ENCODE measurements at regions not wholly inside any gene's neighbourhood (a gene's known extent, or its start where the extent isn't known, plus 50 kb on each side); places are given as distances from the start of the nearest gene placed in this dataset.
A peak's percentile ranks its signal among the peaks of the same experiment; 100 is the strongest.
"Not testable (repeated sequence)": the region's sequence is repeated elsewhere in the genome, so short reads cannot be mapped to it uniquely, and the experiment has no call there.

- ChIA-PET POLR2A (no interaction called here), CTCF (no interaction called here)
- peaks cover 0 to 3% (median 0%) of the 10 kb centered on the region in 3 donors for H3K9me3 Mint-ChIP-seq
- no peak overlapping the region for H3K4me3 ChIP-seq (ENCODE audit: control insufficient read depth in 1 of 2, extremely low read depth in 1 of 2, low read length in 1 of 2)
- no CpG with 5 or more reads among the region's 4 CpGs for WGBS (ENCODE audit: insufficient coverage)
- peaks cover 0 to 8% of the 10 kb centered on the region in 2 experiments for H3K4me1 ChIP-seq (ENCODE audit: control insufficient read depth in 1 of 2, extremely low read depth in 1 of 2, insufficient read depth in 2 of 2, low read length in 2 of 2)
- no peak overlapping the region for H3K27ac ChIP-seq (ENCODE audit: low read length)
- H3K9me3 ChIP-seq: no peaks in the 10 kb centered on the region
- no peak overlapping the region for H3K4me3 Mint-ChIP-seq
- ATAC-seq (replicated peaks in 1 of 4) (peak in 1 of 4 experiments; percentile 42), DNase-seq (peak in 1 of 35 experiments; percentile 9)
- no peaks in the 10 kb centered on the region for H3K27me3 ChIP-seq (replicated peaks in 1 of 2; ENCODE audit: control insufficient read depth in 2 of 2, extremely low read depth in 1 of 2, insufficient read depth in 2 of 2, low read length in 1 of 2)
- peak overlapping the region in 1 of 2 donors; percentile 53 for H3K27ac Mint-ChIP-seq
- H3K27me3 Mint-ChIP-seq: peaks cover 0 to 6% of the 10 kb centered on the region in 2 donors
- H3K4me1 Mint-ChIP-seq: peaks cover 0 to 4% (median 3%) of the 10 kb centered on the region in 3 donors
- H3K36me3 Mint-ChIP-seq: no peaks in the 10 kb centered on the region
- H3K36me3 ChIP-seq (ENCODE audit: control insufficient read depth in 2 of 2, extremely low read depth in 1 of 2, insufficient read depth in 1 of 2, low read length in 1 of 2): no peaks in the 10 kb centered on the region
These were observed 77.4 kb upstream of the PTPRG start for GRCh38 chr3:61483997-61484396.

- Histone ChIP-seq H3K9me3 (no peaks in the 10 kb centered on the region), H3K27ac (ENCODE audit: low read length) (no peak overlapping the region), H3K4me1 (ENCODE audit: control insufficient read depth in 1 of 2, extremely low read depth in 1 of 2, insufficient read depth in 2 of 2, low read length in 2 of 2) (no peaks in the 10 kb centered on the region), H3K36me3 (ENCODE audit: control insufficient read depth in 2 of 2, extremely low read depth in 1 of 2, insufficient read depth in 1 of 2, low read length in 1 of 2) (no peaks in the 10 kb centered on the region), H3K27me3 (replicated peaks in 1 of 2; ENCODE audit: control insufficient read depth in 2 of 2, extremely low read depth in 1 of 2, insufficient read depth in 2 of 2, low read length in 1 of 2) (no peaks in the 10 kb centered on the region), H3K4me3 (ENCODE audit: control insufficient read depth in 1 of 2, extremely low read depth in 1 of 2, low read length in 1 of 2) (no peak overlapping the region)
- H3K4me1 Mint-ChIP-seq: no peaks in the 10 kb centered on the region
- no peak overlapping the region for H3K27ac Mint-ChIP-seq
- no peak for DNase-seq
- POLR2A ChIA-PET: no interaction called here
- no peak for ATAC-seq (replicated peaks in 1 of 4)
- H3K4me3 Mint-ChIP-seq: no peak overlapping the region
- WGBS (ENCODE audit: insufficient coverage): no CpG with 5 or more reads among the region's 3 CpGs
- H3K9me3 Mint-ChIP-seq: peaks cover 0 to 4% (median 0%) of the 10 kb centered on the region in 3 donors
- CTCF ChIA-PET: no interaction called here
- no peaks in the 10 kb centered on the region for H3K27me3 Mint-ChIP-seq
- no peaks in the 10 kb centered on the region for H3K36me3 Mint-ChIP-seq
These were observed 68.0 kb upstream of the PTPRG start for GRCh38 chr3:61493339-61493738.

DNA sequence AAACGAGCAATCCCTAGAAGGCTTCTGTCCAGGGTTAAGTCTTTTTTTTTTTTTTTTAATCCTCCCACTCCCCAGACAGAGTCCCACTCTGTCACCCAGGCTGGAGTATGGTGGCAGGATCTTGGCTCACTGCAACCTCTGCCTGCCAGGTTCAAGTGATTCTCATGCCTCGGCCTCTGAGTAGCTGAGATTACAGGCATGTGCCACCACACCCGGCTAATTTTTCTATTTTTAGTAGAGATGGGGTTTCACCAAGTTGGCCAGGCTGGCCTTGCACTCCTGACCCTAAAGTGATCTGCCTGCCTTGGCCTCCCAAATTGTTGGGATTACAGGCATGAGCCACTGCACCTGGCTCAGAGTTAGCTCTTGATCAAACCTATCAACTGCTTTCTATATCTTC lies 67.1 kb upstream of the PTPRG start:
- H3K4me3 Mint-ChIP-seq; H3K36me3 Mint-ChIP-seq; H3K4me3 ChIP-seq (ENCODE audit: control insufficient read depth in 1 of 2, extremely low read depth in 1 of 2, low read length in 1 of 2); DNase-seq; H3K27me3 Mint-ChIP-seq; CTCF ChIA-PET; H3K9me3 Mint-ChIP-seq; H3K9me3 ChIP-seq; POLR2A ChIA-PET; H3K4me1 ChIP-seq (ENCODE audit: control insufficient read depth in 1 of 2, extremely low read depth in 1 of 2, insufficient read depth in 2 of 2, low read length in 2 of 2); H3K27ac Mint-ChIP-seq; H3K27ac ChIP-seq (ENCODE audit: low read length); H3K4me1 Mint-ChIP-seq; H3K27me3 ChIP-seq (replicated peaks in 1 of 2; ENCODE audit: control insufficient read depth in 2 of 2, extremely low read depth in 1 of 2, insufficient read depth in 2 of 2, low read length in 1 of 2); ATAC-seq (replicated peaks in 1 of 4); H3K36me3 ChIP-seq (ENCODE audit: control insufficient read depth in 2 of 2, extremely low read depth in 1 of 2, insufficient read depth in 1 of 2, low read length in 1 of 2): not testable (repeated sequence)
- WGBS (ENCODE audit: insufficient coverage): 69% methylated on average over 2 of the region's 3 CpGs

DNA sequence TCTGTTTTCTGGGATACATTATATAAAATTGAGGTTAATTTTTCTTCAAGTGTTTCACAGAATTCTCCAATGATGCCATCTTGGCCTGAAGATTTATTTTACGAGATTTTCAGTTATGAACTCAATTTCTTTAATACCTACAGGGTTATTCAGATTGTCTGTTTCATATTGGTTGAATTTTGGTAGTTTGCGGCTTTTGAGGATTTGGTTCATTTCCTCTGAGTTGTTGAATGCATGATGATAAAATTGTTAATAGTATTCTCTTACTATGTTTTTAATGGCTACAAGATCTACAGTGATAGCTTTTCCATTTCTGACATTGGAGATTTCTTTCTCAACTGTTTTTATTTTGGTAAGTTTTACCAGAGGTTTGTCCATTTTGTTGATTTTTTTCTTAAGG lies 63.9 kb upstream of the PTPRG start:
- ATAC-seq (replicated peaks in 1 of 4) (no peak), DNase-seq (no peak)
- Mint-ChIP-seq H3K9me3 (peaks cover 0 to 12% (median 2%) of the 10 kb centered on the region in 3 donors), H3K27ac (no peak overlapping the region), H3K27me3 (no peaks in the 10 kb centered on the region), H3K4me1 (no peaks in the 10 kb centered on the region), H3K36me3 (no peaks in the 10 kb centered on the region), H3K4me3 (no peak overlapping the region)
- Histone ChIP-seq H3K36me3 (ENCODE audit: control insufficient read depth in 2 of 2, extremely low read depth in 1 of 2, insufficient read depth in 1 of 2, low read length in 1 of 2) (no peaks in the 10 kb centered on the region), H3K4me1 (ENCODE audit: control insufficient read depth in 1 of 2, extremely low read depth in 1 of 2, insufficient read depth in 2 of 2, low read length in 2 of 2) (no peaks in the 10 kb centered on the region), H3K4me3 (ENCODE audit: control insufficient read depth in 1 of 2, extremely low read depth in 1 of 2, low read length in 1 of 2) (no peak overlapping the region), H3K27ac (ENCODE audit: low read length) (no peak overlapping the region), H3K27me3 (replicated peaks in 1 of 2; ENCODE audit: control insufficient read depth in 2 of 2, extremely low read depth in 1 of 2, insufficient read depth in 2 of 2, low read length in 1 of 2) (no peaks in the 10 kb centered on the region), H3K9me3 (no peaks in the 10 kb centered on the region)
- WGBS (ENCODE audit: insufficient coverage): no CpG with 5 or more reads among the region's 2 CpGs
- POLR2A ChIA-PET: no interaction called here
- CTCF ChIA-PET: no interaction called here

DNA sequence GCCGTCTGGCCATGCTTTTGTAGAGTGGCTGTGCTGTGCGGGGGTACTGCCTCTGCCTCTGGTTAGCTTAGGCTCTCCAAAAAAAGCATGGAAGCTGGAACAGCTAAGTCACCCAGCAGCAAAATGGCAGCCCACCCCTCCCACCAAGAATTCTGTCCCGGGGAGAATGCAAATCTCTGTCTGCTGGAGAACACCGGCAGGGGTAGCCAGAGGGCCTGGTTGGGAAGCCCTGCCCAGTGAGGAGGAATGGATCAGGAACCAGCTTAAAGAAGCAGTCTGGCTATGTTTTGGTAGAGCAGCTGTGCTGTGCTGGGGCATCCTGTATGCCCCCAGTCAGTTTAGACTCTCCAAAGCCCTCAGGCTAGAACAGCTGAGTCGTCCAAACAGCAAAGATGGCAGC lies 56.2 kb upstream of the PTPRG start:
- H3K4me1 ChIP-seq (ENCODE audit: control insufficient read depth in 1 of 2, extremely low read depth in 1 of 2, insufficient read depth in 2 of 2, low read length in 2 of 2): no peaks in the 10 kb centered on the region
- H3K27me3 ChIP-seq (replicated peaks in 1 of 2; ENCODE audit: control insufficient read depth in 2 of 2, extremely low read depth in 1 of 2, insufficient read depth in 2 of 2, low read length in 1 of 2): no peaks in the 10 kb centered on the region
- Mint-ChIP-seq H3K27me3 (peaks cover 0 to 8% of the 10 kb centered on the region in 2 donors), H3K4me3 (no peak overlapping the region), H3K4me1 (no peaks in the 10 kb centered on the region), H3K36me3 (no peaks in the 10 kb centered on the region), H3K9me3 (peaks cover 2 to 21% (median 3%) of the 10 kb centered on the region in 3 donors), H3K27ac (no peak overlapping the region)
- H3K9me3 ChIP-seq: no peaks in the 10 kb centered on the region
- H3K36me3 ChIP-seq (ENCODE audit: control insufficient read depth in 2 of 2, extremely low read depth in 1 of 2, insufficient read depth in 1 of 2, low read length in 1 of 2): no peaks in the 10 kb centered on the region
- DNase-seq: no peak
- no peak for ATAC-seq (replicated peaks in 1 of 4)
- H3K27ac ChIP-seq (ENCODE audit: low read length): no peak overlapping the region
- no peak overlapping the region for H3K4me3 ChIP-seq (ENCODE audit: control insufficient read depth in 1 of 2, extremely low read depth in 1 of 2, low read length in 1 of 2)
- CTCF ChIA-PET: no interaction called here
- WGBS (ENCODE audit: insufficient coverage): 88% methylated on average over 3 of the region's 5 CpGs
- POLR2A ChIA-PET: interaction anchor here in 1 of 2 donors (0.7 kb wide), 1 partner anchor 1285 kb away, joined by 4 read pairs; no protein-coding TSS in a partner anchor

DNA sequence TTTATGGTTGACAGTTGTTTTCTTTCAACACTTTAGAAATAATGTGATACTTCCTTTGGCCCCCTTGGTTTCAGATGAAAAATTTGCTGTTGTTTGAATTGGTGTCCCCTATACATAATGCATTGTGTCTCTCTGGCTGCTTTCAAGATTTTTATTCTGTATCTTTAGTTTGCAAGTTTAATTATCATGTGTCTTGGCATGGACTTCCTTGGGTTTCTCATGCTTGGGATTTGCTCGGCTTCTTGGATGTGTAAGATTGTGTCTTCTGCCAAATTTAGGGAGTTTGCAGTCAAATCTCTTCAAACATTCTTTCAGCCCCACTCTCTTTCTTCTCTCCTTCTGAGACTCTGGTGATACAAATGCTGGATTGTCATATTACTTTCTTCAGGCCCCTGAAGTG lies 53.4 kb upstream of the PTPRG start:
- no peaks in the 10 kb centered on the region for H3K36me3 ChIP-seq (ENCODE audit: control insufficient read depth in 2 of 2, extremely low read depth in 1 of 2, insufficient read depth in 1 of 2, low read length in 1 of 2)
- no peak overlapping the region for H3K27ac Mint-ChIP-seq
- ATAC-seq (replicated peaks in 1 of 4) (no peak), DNase-seq (no peak)
- peaks cover 0 to 8% of the 10 kb centered on the region in 2 donors for H3K27me3 Mint-ChIP-seq
- WGBS (ENCODE audit: insufficient coverage): no CpG with 5 or more reads among the region's 1 CpG
- no peaks in the 10 kb centered on the region for H3K9me3 ChIP-seq
- no peaks in the 10 kb centered on the region for H3K4me1 ChIP-seq (ENCODE audit: control insufficient read depth in 1 of 2, extremely low read depth in 1 of 2, insufficient read depth in 2 of 2, low read length in 2 of 2)
- no peaks in the 10 kb centered on the region for H3K27me3 ChIP-seq (replicated peaks in 1 of 2; ENCODE audit: control insufficient read depth in 2 of 2, extremely low read depth in 1 of 2, insufficient read depth in 2 of 2, low read length in 1 of 2)
- no peaks in the 10 kb centered on the region for H3K36me3 Mint-ChIP-seq
- H3K4me3 ChIP-seq (ENCODE audit: control insufficient read depth in 1 of 2, extremely low read depth in 1 of 2, low read length in 1 of 2): no peak overlapping the region
- no peaks in the 10 kb centered on the region for H3K4me1 Mint-ChIP-seq
- no peak overlapping the region for H3K4me3 Mint-ChIP-seq
- H3K27ac ChIP-seq (ENCODE audit: low read length): no peak overlapping the region
- ChIA-PET POLR2A (no interaction called here), CTCF (no interaction called here)
- peaks cover 0 to 11% (median 2%) of the 10 kb centered on the region in 3 donors for H3K9me3 Mint-ChIP-seq
